Keratinocyte (primary cell): ENCODE measurements at regions not wholly inside any gene's neighbourhood (a gene's known extent, or its start where the extent isn't known, plus 50 kb on each side); places are given as distances from the start of the nearest gene placed in this dataset.

Source experiments
- DNase-seq: peaks from one replicate; pipeline ENCODE4 v3.0.0-alpha.2; 2011; ENCODE audit warnings: low read depth, missing footprints, low spot score
- FAIRE-seq: peaks from 2 replicates; lab custom pipeline; 2011; peaks lifted over from hg19 to GRCh38; lab: Jason Lieb, UNC
- H2AFZ ChIP-seq: 2 replicates; pipeline ENCODE4 v1.6.0; 2012; ENCODE audit warnings: low read length, control low read depth, inconsistent platforms; ENCODE audit not compliant: control insufficient read depth
- H3K27ac ChIP-seq: 2 replicates; pipeline ENCODE4 v1.5.1; 2011; ENCODE audit warnings: low read length; ENCODE audit not compliant: control insufficient read depth, insufficient read depth
- H3K27me3 ChIP-seq: 3 replicates; pipeline ENCODE4 v1.6.0; 2011; ENCODE audit warnings: low read length; ENCODE audit not compliant: control insufficient read depth, insufficient read depth; ENCODE audit errors: extremely low read depth
- H3K36me3 ChIP-seq, 2 experiments: 2 replicates in 1 of 2; 3 replicates in 1 of 2; pipeline ENCODE4 v1.5.1; 2011; ENCODE audit warnings: low read length in 2 of 2, mild to moderate bottlenecking in 1 of 2; ENCODE audit not compliant: control insufficient read depth in 2 of 2, insufficient read depth in 2 of 2; ENCODE audit errors: extremely low read depth in 1 of 2
- H3K4me1 ChIP-seq: 3 replicates; pipeline ENCODE4 v1.5.1; 2011; ENCODE audit warnings: low read length; ENCODE audit not compliant: control insufficient read depth, insufficient read depth; ENCODE audit errors: extremely low read depth
- H3K4me2 ChIP-seq: 3 replicates; pipeline ENCODE4 v1.6.0; 2011; ENCODE audit warnings: low read depth, low read length; ENCODE audit not compliant: control insufficient read depth, insufficient read depth; ENCODE audit errors: extremely low read depth
- H3K4me3 ChIP-seq, 3 experiments: fragments of 200-600 bp in 1 of 3; sonication (generic) in 1 of 3; 2 replicates in 2 of 3; 3 replicates in 1 of 3; pipeline ENCODE4 v1.5.1; 2011 to 2016; ENCODE audit warnings: low read length in 3 of 3, mild to moderate bottlenecking in 3 of 3, control low read depth in 2 of 3, inconsistent platforms in 1 of 3, low read depth in 1 of 3, mixed read lengths in 1 of 3, mixed run types in 1 of 3, moderate library complexity in 1 of 3; ENCODE audit not compliant: control insufficient read depth in 2 of 3, insufficient read depth in 2 of 3; ENCODE audit errors: extremely low read depth in 1 of 3
- H3K79me2 ChIP-seq: 2 replicates; pipeline ENCODE4 v1.6.0; 2012; ENCODE audit warnings: low read length; ENCODE audit not compliant: control insufficient read depth, insufficient read depth
- H3K9ac ChIP-seq: 3 replicates; pipeline ENCODE4 v1.6.0; 2011; ENCODE audit warnings: low read length; ENCODE audit not compliant: control insufficient read depth, insufficient read depth; ENCODE audit errors: extremely low read depth
- H3K9me1 ChIP-seq: 3 replicates; pipeline ENCODE4 v1.6.0; 2011; ENCODE audit warnings: low read length; ENCODE audit not compliant: control insufficient read depth, insufficient read depth; ENCODE audit errors: extremely low read depth
- H3K9me3 ChIP-seq: 2 replicates; pipeline ENCODE4 v1.5.1; 2012; ENCODE audit warnings: low read depth, low read length; ENCODE audit not compliant: control insufficient read depth
- H4K20me1 ChIP-seq: 3 replicates; pipeline ENCODE4 v1.6.0; 2011; ENCODE audit warnings: low read length; ENCODE audit not compliant: control insufficient read depth, insufficient read depth; ENCODE audit errors: extremely low read depth
- CTCF ChIP-seq, 3 experiments: IDR thresholded peaks in 1 of 3; conservative IDR thresholded peaks in 1 of 3; optimal IDR thresholded peaks in 1 of 3; 2 replicates in 2 of 3; 3 replicates in 1 of 3; pipeline versions ENCODE3 to v1.5.1; 2011; ENCODE audit warnings: low read length in 3 of 3, mild to moderate bottlenecking in 3 of 3, moderate library complexity in 2 of 3, control low read depth in 1 of 3, inconsistent platforms in 1 of 3; ENCODE audit not compliant: insufficient read depth in 2 of 3; ENCODE audit errors: extremely low read depth in 1 of 3
- EZH2 ChIP-seq: IDR thresholded peaks from one replicate; pipeline ENCODE4 v1.6.1; 2012; ENCODE audit warnings: inconsistent platforms, mild to moderate bottlenecking, low read length, moderate library complexity
- dilution Hi-C: fragments of 300-500 bp; cut with MboI; formaldehyde crosslinking; loops from one replicate; pipeline ENCODE4 v1.7.0; 2020; ENCODE audit warnings: low sequenced_read_pairs; ENCODE audit not compliant: extremely low pct_ligation_motif_present

- dilution Hi-C loops = no loop called here
These were observed 818.2 kb downstream of the UQCRFS1 start for GRCh38 chr19:28394725-28395124.

GRCh38 chr19:28393574-28394336 lies 819.2 kb downstream of the UQCRFS1 start:
- no peak for TF ChIP-seq EZH2
- TF ChIP-seq CTCF (optimal IDR thresholded peaks at IDR 0.05 in 1 of 3, IDR thresholded peaks at IDR 0.05 in 1 of 3, conservative IDR thresholded peaks at IDR 0.05 in 1 of 3; ENCODE audit: extremely low read depth in 1 of 3, insufficient read depth in 2 of 3, low read length in 3 of 3) = no peak
- no peaks in the 10 kb centered on the region for H4K20me1 ChIP-seq
- no peak overlapping the region for H2AFZ ChIP-seq
- no peak overlapping the region for H3K4me3 ChIP-seq
- H3K27me3 ChIP-seq = no peaks in the 10 kb centered on the region
- no peak overlapping the region for H3K27ac ChIP-seq
- H3K9ac ChIP-seq = no peak overlapping the region
- H3K36me3 ChIP-seq = no peaks in the 10 kb centered on the region
- no peaks in the 10 kb centered on the region for H3K9me1 ChIP-seq
- dilution Hi-C loops = no loop called here
- FAIRE-seq (no peak), DNase-seq (no peak)
- H3K79me2 ChIP-seq = no peaks in the 10 kb centered on the region
- H3K4me2 ChIP-seq = no peak overlapping the region
- H3K4me1 ChIP-seq = no peaks in the 10 kb centered on the region
- H3K9me3 ChIP-seq = peaks cover 2% of the 10 kb centered on the region

More at GRCh38 chr19:28394725-28395124, 818.2 kb downstream of the UQCRFS1 start:
- Histone ChIP-seq H4K20me1 (no peaks in the 10 kb centered on the region), H3K27ac (no peak overlapping the region), H3K4me1 (no peaks in the 10 kb centered on the region), H3K9ac (no peak overlapping the region), H3K4me3 (no peak overlapping the region), H3K79me2 (no peaks in the 10 kb centered on the region), H3K27me3 (no peaks in the 10 kb centered on the region), H2AFZ (no peak overlapping the region), H3K4me2 (no peak overlapping the region), H3K9me1 (no peaks in the 10 kb centered on the region), H3K9me3 (peaks cover 2% of the 10 kb centered on the region), H3K36me3 (no peaks in the 10 kb centered on the region)
- TF ChIP-seq EZH2 (no peak), CTCF (optimal IDR thresholded peaks at IDR 0.05 in 1 of 3, IDR thresholded peaks at IDR 0.05 in 1 of 3, conservative IDR thresholded peaks at IDR 0.05 in 1 of 3; ENCODE audit: extremely low read depth in 1 of 3, insufficient read depth in 2 of 3, low read length in 3 of 3) (no peak)
- no peak for DNase-seq
- no peak for FAIRE-seq
